GM18502 (cell line): ENCODE measurements at regions not wholly inside any gene's neighbourhood (a gene's known extent, or its start where the extent isn't known, plus 50 kb on each side); places are given as distances from the start of the nearest gene placed in this dataset.
"Not testable (repeated sequence)": the region's sequence is repeated elsewhere in the genome, so short reads cannot be mapped to it uniquely, and the experiment has no call there.

ENCODE experiments used
- ATAC-seq: cut with Tn5 transposase; IDR thresholded peaks from one replicate; pipeline ENCODE4 v1.9.1; 2021; ENCODE audit warnings: mild to moderate bottlenecking; ENCODE audit not compliant: unreplicated experiment, poor library complexity

- ATAC-seq, result no peak
These were observed 457.0 kb downstream of the METTL4 start for GRCh38 chr18:2114289-2114688.

GRCh38 chr18:2114765-2115164 lies 456.5 kb downstream of the METTL4 start:
- ATAC-seq, result no peak

- no peak for ATAC-seq
These were observed 450.1 kb downstream of the METTL4 start for GRCh38 chr18:2121224-2121623.

GRCh38 chr18:2123077-2123476 lies 448.2 kb downstream of the METTL4 start:
- ATAC-seq, result no peak

GRCh38 chr18:2134364-2134763 lies 436.9 kb downstream of the METTL4 start:
- ATAC-seq, result no peak

GRCh38 chr18:2135309-2135708 lies 436.0 kb downstream of the METTL4 start:
- ATAC-seq, result no peak

GRCh38 chr18:2138552-2138951 lies 432.8 kb downstream of the METTL4 start:
- no peak for ATAC-seq

- no peak for ATAC-seq
These were observed 431.6 kb downstream of the METTL4 start for GRCh38 chr18:2139691-2140090.

GRCh38 chr18:2143636-2144035 lies 427.7 kb downstream of the METTL4 start:
- no peak for ATAC-seq

- no peak for ATAC-seq
These were observed 426.5 kb downstream of the METTL4 start for GRCh38 chr18:2144811-2145210.

GRCh38 chr18:2146092-2146491 lies 425.2 kb downstream of the METTL4 start:
- ATAC-seq, result no peak

- no peak for ATAC-seq
These were observed 424.6 kb downstream of the METTL4 start for GRCh38 chr18:2146754-2147153.

GRCh38 chr18:2147476-2148230 lies 423.7 kb downstream of the METTL4 start:
- ATAC-seq, result no peak

GRCh38 chr18:2148823-2149222 lies 422.5 kb downstream of the METTL4 start:
- ATAC-seq, result no peak

GRCh38 chr18:2150566-2150965 lies 420.7 kb downstream of the METTL4 start:
- no peak for ATAC-seq

GRCh38 chr18:2154278-2154677 lies 417.0 kb downstream of the METTL4 start:
- ATAC-seq, result no peak

- ATAC-seq, result no peak
These were observed 406.4 kb downstream of the METTL4 start for GRCh38 chr18:2164644-2165550.

GRCh38 chr18:2166876-2167275 lies 404.4 kb downstream of the METTL4 start:
- not testable (repeated sequence) for ATAC-seq

GRCh38 chr18:2168022-2168421 lies 403.3 kb downstream of the METTL4 start:
- no peak for ATAC-seq

GRCh38 chr18:2169656-2170055 lies 401.6 kb downstream of the METTL4 start:
- no peak for ATAC-seq

GRCh38 chr18:2171840-2172625 lies 399.3 kb downstream of the METTL4 start:
- ATAC-seq, result no peak
